Sigmoid colon (tissue), 6 donors: ENCODE measurements at regions not wholly inside any gene's neighbourhood (a gene's known extent, or its start where the extent isn't known, plus 50 kb on each side); places are given as distances from the start of the nearest gene placed in this dataset.

Source experiments
- DNase-seq: peaks from one replicate; pipeline ENCODE4 v3.0.0-alpha.2; 2019
- H3K27ac ChIP-seq, 4 donors: fragments of 200-600 bp; sonication (generic); one replicate each; pipeline ENCODE4 v1.5.1; 2016 to 2019; ENCODE audit warnings: mild to moderate bottlenecking in 1 of 4
- H3K27me3 ChIP-seq, 3 donors: fragments of 200-600 bp; sonication (generic); one replicate each; pipeline ENCODE4 v1.5.1; 2019; ENCODE audit warnings: mild to moderate bottlenecking in 1 of 3
- H3K36me3 ChIP-seq, 4 donors: fragments of 200-600 bp; sonication (generic); one replicate each; pipeline ENCODE4 v1.5.1; 2016 to 2019
- H3K4me1 ChIP-seq, 4 donors: fragments of 200-600 bp; sonication (generic); one replicate each; pipeline ENCODE4 v1.5.1; 2017 to 2019
- H3K4me3 ChIP-seq, 4 donors: fragments of 200-600 bp; sonication (generic); one replicate each; pipeline ENCODE4 v1.5.1; 2017 to 2019; ENCODE audit warnings: mild to moderate bottlenecking in 2 of 4, moderate library complexity in 1 of 4
- H3K9me3 ChIP-seq, 4 donors: fragments of 200-600 bp in 3 of 4; sonication (generic) in 3 of 4; one replicate each; pipeline versions ENCODE4 v1.5.1 to v1.6.1; 2013 to 2019
- CTCF ChIP-seq, 4 experiments: fragments of 450-650 bp in 3 of 4; fragments of 200-600 bp in 1 of 4; IDR thresholded peaks; one replicate each; pipeline ENCODE4 v1.5.1; 2016 to 2019; ENCODE audit warnings: antibody characterized with exemption in 4 of 4, mild to moderate bottlenecking in 3 of 4, moderate library complexity in 2 of 4
- EP300 ChIP-seq, 4 donors: sonication (generic); formaldehyde crosslinking; IDR thresholded peaks; one replicate each; pipeline ENCODE4 v1.6.1; 2017; ENCODE audit warnings: antibody characterized with exemption in 4 of 4
- POLR2A ChIP-seq, 2 donors: fragments of 450-650 bp; IDR thresholded peaks; one replicate each; pipeline ENCODE4 v1.6.1; 2016; ENCODE audit warnings: antibody characterized with exemption in 2 of 2, mild to moderate bottlenecking in 2 of 2, moderate library complexity in 2 of 2
- POLR2AphosphoS5 ChIP-seq, 4 donors: sonication (generic); formaldehyde crosslinking; IDR thresholded peaks; one replicate each; pipeline ENCODE4 v1.6.1; 2017; ENCODE audit warnings: antibody characterized with exemption in 4 of 4
- WGBS, 2 donors: extraction: QIAGEN DNeasy Blood & Tissue Kit; methylation state at CpG; one replicate each; pipeline ENCODE4 v1.1.7; 2013; 5-methylcytosine and 5-hydroxymethylcytosine counted together
- intact Hi-C: fragments of 100-400 bp; cut with DNase I; formaldehyde crosslinking; loops from one replicate; pipeline ENCODE4 v1.15.1; 2023
- donor health status: healthy with polysubstance abuse.
- donor health status: healthy.

DNA sequence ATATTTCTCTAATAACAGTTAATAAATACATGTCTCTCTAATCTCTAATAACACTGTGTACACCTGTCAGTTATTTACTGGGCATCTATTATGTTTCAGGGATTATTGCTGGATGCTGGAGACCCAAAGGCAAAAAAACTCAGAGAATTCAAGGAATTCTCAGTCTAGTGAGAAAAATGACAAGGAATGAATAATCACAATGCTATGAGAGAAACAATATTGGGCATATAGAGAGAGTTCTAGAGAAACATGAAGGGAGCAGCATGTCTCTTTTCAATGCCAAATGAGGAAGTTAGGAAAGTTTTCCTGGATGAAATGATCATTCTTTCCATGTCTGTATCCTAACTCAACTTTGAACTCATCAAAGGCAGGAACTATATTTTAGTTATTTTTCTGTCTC lies 82.8 kb downstream of the TNFSF18 start:
- Histone ChIP-seq H3K9me3 (no peaks in the 10 kb centered on the region), H3K4me1 (peaks cover 0 to 15% (median 9%) of the 10 kb centered on the region in 4 donors), H3K36me3 (no peaks in the 10 kb centered on the region), H3K27me3 (no peaks in the 10 kb centered on the region), H3K4me3 (no peak overlapping the region), H3K27ac (no peak overlapping the region)
- no peak for DNase-seq
- TF ChIP-seq EP300 (IDR thresholded peaks at IDR 0.05), result no peak
- no peak for TF ChIP-seq POLR2AphosphoS5 (IDR thresholded peaks at IDR 0.05)
- TF ChIP-seq POLR2A (IDR thresholded peaks at IDR 0.05), result no peak
- TF ChIP-seq CTCF (IDR thresholded peaks at IDR 0.05), result no peak
- intact Hi-C loops, result no loop called here

DNA sequence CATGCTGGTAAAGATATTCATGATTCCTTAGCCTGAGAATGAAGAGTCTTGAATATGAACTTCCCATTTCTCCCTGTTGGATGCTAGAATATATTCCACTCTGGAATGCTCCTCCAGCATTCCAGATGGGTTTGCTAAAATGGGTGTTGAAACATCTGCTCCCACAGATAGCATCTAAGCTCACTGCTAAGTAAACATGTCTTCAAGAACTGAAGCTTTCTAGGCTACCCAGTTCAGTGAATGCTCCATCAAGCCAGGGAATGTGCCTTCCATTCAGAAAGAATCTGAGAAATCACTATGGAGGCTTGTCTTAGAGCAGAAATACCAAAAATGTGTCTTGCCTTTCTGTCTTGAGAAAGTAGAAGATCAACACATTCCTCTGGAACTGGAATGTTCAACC lies 81.1 kb downstream of the TNFSF18 start:
- TF ChIP-seq CTCF (IDR thresholded peaks at IDR 0.05), result no peak
- intact Hi-C loops, result no loop called here
- H3K4me1 ChIP-seq, result peaks cover 0 to 12% (median 6%) of the 10 kb centered on the region in 4 donors
- H3K9me3 ChIP-seq, result no peaks in the 10 kb centered on the region
- H3K36me3 ChIP-seq, result no peaks in the 10 kb centered on the region
- H3K4me3 ChIP-seq, result no peak overlapping the region
- H3K27ac ChIP-seq, result no peak overlapping the region
- DNase-seq, result no peak
- H3K27me3 ChIP-seq, result no peaks in the 10 kb centered on the region

- no peak for DNase-seq
- Histone ChIP-seq H3K36me3 (no peaks in the 10 kb centered on the region), H3K9me3 (no peaks in the 10 kb centered on the region), H3K4me1 (peaks cover 0 to 6% (median 2%) of the 10 kb centered on the region in 4 donors), H3K27ac (no peak overlapping the region), H3K27me3 (no peaks in the 10 kb centered on the region), H3K4me3 (no peak overlapping the region)
- 96 to 100% methylated on average over 1 of the region's 1 CpG for WGBS, 2 donors
- TF ChIP-seq POLR2A (IDR thresholded peaks at IDR 0.05) (no peak), CTCF (IDR thresholded peaks at IDR 0.05) (no peak), POLR2AphosphoS5 (IDR thresholded peaks at IDR 0.05) (no peak), EP300 (IDR thresholded peaks at IDR 0.05) (no peak)
- intact Hi-C loops, result no loop called here
Observed at GRCh38 chr1:172970186-172970585, 80.6 kb downstream of the TNFSF18 start.

DNA sequence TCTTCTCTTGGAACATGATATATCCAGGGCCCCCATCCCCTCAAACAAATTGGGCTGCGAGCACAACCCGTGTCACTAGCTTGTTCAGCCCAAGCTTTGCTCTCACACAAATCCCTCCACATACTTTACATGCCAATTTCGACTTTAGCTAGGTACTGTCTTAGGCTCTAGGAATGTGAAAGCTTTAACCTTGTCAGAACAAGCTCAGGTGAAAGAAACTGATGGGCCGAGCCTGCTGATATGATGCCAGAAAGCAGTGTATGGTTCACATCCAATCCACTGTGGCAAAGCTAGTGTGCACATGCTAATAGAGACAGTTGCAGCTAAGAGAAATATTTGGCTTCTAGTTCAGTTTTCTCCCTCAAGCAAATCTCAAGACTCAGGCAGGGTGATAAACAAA lies 79.5 kb downstream of the TNFSF18 start:
- no peak for DNase-seq
- WGBS, 2 donors, result 76 to 92% methylated on average over 4 of the region's 4 CpGs
- intact Hi-C loops, result no loop called here
- no peak overlapping the region for H3K4me3 ChIP-seq
- no peaks in the 10 kb centered on the region for H3K9me3 ChIP-seq
- H3K36me3 ChIP-seq, result no peaks in the 10 kb centered on the region
- H3K27me3 ChIP-seq, result no peaks in the 10 kb centered on the region
- peaks cover 0 to 4% (median 0%) of the 10 kb centered on the region in 4 donors for H3K4me1 ChIP-seq
- TF ChIP-seq POLR2A (IDR thresholded peaks at IDR 0.05), result no peak
- no peak for TF ChIP-seq POLR2AphosphoS5 (IDR thresholded peaks at IDR 0.05)
- no peak for TF ChIP-seq CTCF (IDR thresholded peaks at IDR 0.05)
- TF ChIP-seq EP300 (IDR thresholded peaks at IDR 0.05), result no peak
- H3K27ac ChIP-seq, result no peak overlapping the region

DNA sequence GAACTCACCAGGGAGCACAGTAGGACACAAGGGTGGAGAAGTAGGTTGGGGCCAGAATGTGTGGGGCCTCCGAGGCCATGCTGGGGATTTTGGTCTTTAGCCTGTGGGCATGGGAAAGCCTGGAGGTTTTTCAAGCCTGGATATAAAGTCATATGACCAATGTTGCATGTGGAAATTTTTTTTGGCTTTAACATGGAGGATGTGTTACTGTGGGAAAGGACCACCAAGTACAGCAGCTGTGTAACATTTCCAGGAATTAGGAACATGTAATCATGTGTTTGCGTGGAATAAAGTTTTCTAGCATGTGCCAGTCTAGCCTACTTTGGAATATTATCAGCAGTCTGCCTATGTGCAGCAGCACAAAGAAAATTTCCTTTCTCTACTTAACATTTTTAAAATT lies 78.5 kb downstream of the TNFSF18 start:
- no peaks in the 10 kb centered on the region for H3K9me3 ChIP-seq
- no peaks in the 10 kb centered on the region for H3K36me3 ChIP-seq
- H3K4me1 ChIP-seq, result peaks cover 0 to 4% (median 0%) of the 10 kb centered on the region in 4 donors
- no peak overlapping the region for H3K27ac ChIP-seq
- TF ChIP-seq EP300 (IDR thresholded peaks at IDR 0.05) (no peak), POLR2AphosphoS5 (IDR thresholded peaks at IDR 0.05) (no peak), CTCF (IDR thresholded peaks at IDR 0.05) (no peak), POLR2A (IDR thresholded peaks at IDR 0.05) (no peak)
- intact Hi-C loops, result no loop called here
- WGBS, 2 donors, result 89 to 91% methylated on average over 2 of the region's 2 CpGs
- no peaks in the 10 kb centered on the region for H3K27me3 ChIP-seq
- H3K4me3 ChIP-seq, result no peak overlapping the region
- DNase-seq, result no peak
